AG09309 (cell line): ENCODE measurements at regions not wholly inside any gene's neighbourhood (a gene's known extent, or its start where the extent isn't known, plus 50 kb on each side); places are given as distances from the start of the nearest gene placed in this dataset.
A peak's percentile ranks its signal among the peaks of the same experiment; 100 is the strongest.

Experiments used
- DNase-seq: peaks from one replicate; pipeline ENCODE4 v3.0.0-alpha.2; 2010; ENCODE audit warnings: low read depth
- H3K4me3 ChIP-seq: 2 replicates; pipeline ENCODE4 v1.5.1; 2011; ENCODE audit warnings: mild to moderate bottlenecking, low read depth, low read length, moderate library complexity; ENCODE audit not compliant: control insufficient read depth
- CTCF ChIP-seq: IDR thresholded peaks from 2 replicates; pipeline ENCODE4 v1.5.1; 2011; ENCODE audit warnings: mild to moderate bottlenecking, low read depth, low read length, inconsistent platforms; ENCODE audit not compliant: insufficient read depth, control insufficient read depth; ENCODE audit errors: missing control alignments

- no peak overlapping the region for H3K4me3 ChIP-seq
- DNase-seq, result no peak
- no peak for TF ChIP-seq CTCF
Measured at GRCh38 chr6:6748001-6748400, 159.5 kb downstream of the LY86 start.

- DNase-seq, result peak; percentile 43
- H3K4me3 ChIP-seq, result no peak overlapping the region
- no peak for TF ChIP-seq CTCF
Measured at GRCh38 chr6:6749702-6750491, 161.4 kb downstream of the LY86 start.

- DNase-seq, result no peak
- H3K4me3 ChIP-seq, result no peak overlapping the region
Measured at GRCh38 chr6:6750594-6751265, 162.2 kb downstream of the LY86 start.

GRCh38 chr6:6751266-6751596 is 162.7 kb downstream of the LY86 start:
- TF ChIP-seq CTCF, result no peak
- no peak for DNase-seq
- no peak overlapping the region for H3K4me3 ChIP-seq

More at GRCh38 chr6:6750594-6751265, 162.2 kb downstream of the LY86 start:
- TF ChIP-seq CTCF, result no peak

- DNase-seq, result no peak
- TF ChIP-seq CTCF, result no peak
- no peak overlapping the region for H3K4me3 ChIP-seq
Measured at GRCh38 chr6:6751619-6752023, 163.1 kb downstream of the LY86 start.

- H3K4me3 ChIP-seq, result no peak overlapping the region
- no peak for DNase-seq
- TF ChIP-seq CTCF, result no peak
Measured at GRCh38 chr6:6752129-6752528, 163.6 kb downstream of the LY86 start.
